ENCODE measurements at regions not wholly inside any gene's neighbourhood (a gene's known extent, or its start where the extent isn't known, plus 50 kb on each side); places are given as distances from the start of the nearest gene placed in this dataset.
"Not testable (repeated sequence)": the region's sequence is repeated elsewhere in the genome, so short reads cannot be mapped to it uniquely, and the experiment has no call there.

DNA sequence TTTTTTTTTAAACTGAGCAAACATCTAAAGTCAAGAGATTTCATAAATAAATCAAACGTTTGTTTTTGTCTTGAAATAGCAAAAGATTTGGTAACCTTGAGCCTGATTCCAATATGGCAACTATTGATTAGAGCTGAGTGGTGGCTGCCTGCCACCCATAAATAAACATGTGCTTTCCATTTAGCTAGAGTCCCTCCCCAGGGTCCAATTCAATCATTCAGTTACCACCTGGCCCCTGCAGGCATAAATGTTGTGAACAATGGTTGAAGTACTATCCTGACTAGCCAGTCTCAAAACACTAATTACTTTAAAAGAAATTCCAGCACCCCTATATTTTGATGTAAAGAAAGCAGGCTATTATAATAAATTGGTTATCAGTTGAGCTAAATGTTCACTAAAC lies 129.7 kb upstream of the GRIP1 start:
- Mint-ChIP-seq H3K4me3 (ENCODE audit: low read depth) (no peak overlapping the region), H3K4me1 (ENCODE audit: low read depth) (peaks cover 6% of the 10 kb centered on the region), H3K36me3 (ENCODE audit: insufficient read depth) (no peaks in the 10 kb centered on the region), H3K9me3 (ENCODE audit: low read depth) (no peaks in the 10 kb centered on the region), H3K27me3 (peaks cover 4% of the 10 kb centered on the region), H3K27ac (no peak overlapping the region)
- TF ChIP-seq, protein P1, sequence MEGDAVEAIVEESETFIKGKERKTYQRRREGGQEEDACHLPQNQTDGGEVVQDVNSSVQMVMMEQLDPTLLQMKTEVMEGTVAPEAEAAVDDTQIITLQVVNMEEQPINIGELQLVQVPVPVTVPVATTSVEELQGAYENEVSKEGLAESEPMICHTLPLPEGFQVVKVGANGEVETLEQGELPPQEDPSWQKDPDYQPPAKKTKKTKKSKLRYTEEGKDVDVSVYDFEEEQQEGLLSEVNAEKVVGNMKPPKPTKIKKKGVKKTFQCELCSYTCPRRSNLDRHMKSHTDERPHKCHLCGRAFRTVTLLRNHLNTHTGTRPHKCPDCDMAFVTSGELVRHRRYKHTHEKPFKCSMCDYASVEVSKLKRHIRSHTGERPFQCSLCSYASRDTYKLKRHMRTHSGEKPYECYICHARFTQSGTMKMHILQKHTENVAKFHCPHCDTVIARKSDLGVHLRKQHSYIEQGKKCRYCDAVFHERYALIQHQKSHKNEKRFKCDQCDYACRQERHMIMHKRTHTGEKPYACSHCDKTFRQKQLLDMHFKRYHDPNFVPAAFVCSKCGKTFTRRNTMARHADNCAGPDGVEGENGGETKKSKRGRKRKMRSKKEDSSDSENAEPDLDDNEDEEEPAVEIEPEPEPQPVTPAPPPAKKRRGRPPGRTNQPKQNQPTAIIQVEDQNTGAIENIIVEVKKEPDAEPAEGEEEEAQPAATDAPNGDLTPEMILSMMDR (IDR thresholded peaks at IDR 0.05; ENCODE audit: unreplicated experiment): no peak
- no peak for DNase-seq (ENCODE audit: low spot score, unreplicated experiment)

DNA sequence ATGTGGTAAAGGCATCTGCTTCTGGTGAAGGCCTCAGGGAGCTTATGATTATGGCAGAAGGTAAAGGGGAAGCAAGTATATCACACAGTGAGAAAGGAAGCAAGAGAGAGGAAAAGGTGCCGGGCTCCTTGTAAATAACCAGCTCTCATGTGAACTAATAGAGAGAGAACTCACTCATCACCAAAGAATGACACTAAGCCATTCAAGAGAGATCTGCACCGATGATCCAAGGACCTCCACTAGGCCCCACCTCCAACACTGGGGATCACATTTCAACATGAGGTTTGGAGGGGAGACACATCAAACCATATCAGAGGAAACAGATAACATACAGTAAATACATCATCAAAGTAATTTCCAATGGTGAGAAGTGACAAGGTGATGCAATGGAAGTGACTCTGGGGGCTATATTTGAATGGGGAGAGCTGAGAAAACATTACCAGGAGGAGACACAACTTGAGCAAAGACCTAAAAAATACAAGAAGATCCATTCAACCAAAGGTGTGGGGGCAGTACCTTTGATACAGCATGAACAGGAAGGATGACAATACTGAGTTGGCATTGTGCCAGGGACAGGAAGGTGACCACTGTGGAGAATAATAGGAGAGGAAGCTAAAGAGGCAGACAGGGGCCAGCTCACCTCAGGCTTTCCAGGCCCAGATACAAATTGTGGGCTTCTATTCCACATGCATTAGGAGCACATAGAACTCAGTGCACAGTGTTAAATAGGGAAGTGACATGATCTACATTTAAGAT lies 134.4 kb upstream of the GRIP1 start:
- Mint-ChIP-seq H3K36me3 (ENCODE audit: insufficient read depth) (no peaks in the 10 kb centered on the region), H3K4me3 (ENCODE audit: low read depth) (no peak overlapping the region), H3K9me3 (ENCODE audit: low read depth) (no peaks in the 10 kb centered on the region), H3K27me3 (no peaks in the 10 kb centered on the region), H3K4me1 (ENCODE audit: low read depth) (no peaks in the 10 kb centered on the region), H3K27ac (no peak overlapping the region)
- TF ChIP-seq, protein P1 (IDR thresholded peaks at IDR 0.05; ENCODE audit: unreplicated experiment): no peak
- DNase-seq (ENCODE audit: low spot score, unreplicated experiment): no peak

DNA sequence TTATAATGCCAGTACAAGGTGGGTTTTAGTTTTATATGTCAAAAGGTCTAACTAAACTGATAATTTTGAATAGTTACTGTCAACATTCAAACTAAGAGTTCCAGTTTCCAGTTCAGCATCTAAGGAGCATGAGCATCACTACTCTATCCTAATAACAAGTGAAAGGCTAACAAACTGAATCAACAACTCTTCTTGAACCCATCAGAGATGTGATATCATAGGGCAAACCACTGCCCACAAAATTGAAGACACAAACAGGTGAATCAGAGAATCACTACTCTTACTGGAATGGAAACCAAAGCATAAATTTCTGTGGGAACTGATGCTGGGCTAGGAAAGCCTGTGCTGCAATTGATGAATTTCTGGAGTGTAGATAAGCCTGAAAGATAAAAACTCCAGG lies 140.7 kb upstream of the GRIP1 start:
- Mint-ChIP-seq H3K27me3 (no peaks in the 10 kb centered on the region), H3K9me3 (ENCODE audit: low read depth) (no peaks in the 10 kb centered on the region), H3K4me3 (ENCODE audit: low read depth) (no peak overlapping the region), H3K36me3 (ENCODE audit: insufficient read depth) (no peaks in the 10 kb centered on the region), H3K27ac (no peak overlapping the region), H3K4me1 (ENCODE audit: low read depth) (peaks cover 9% of the 10 kb centered on the region)
- TF ChIP-seq, protein P1 (IDR thresholded peaks at IDR 0.05; ENCODE audit: unreplicated experiment): no peak
- no peak for DNase-seq (ENCODE audit: low spot score, unreplicated experiment)

- TF ChIP-seq, protein P1 (IDR thresholded peaks at IDR 0.05; ENCODE audit: unreplicated experiment): no peak
- Mint-ChIP-seq H3K4me1 (ENCODE audit: low read depth) (peaks cover 10% of the 10 kb centered on the region), H3K27me3 (no peaks in the 10 kb centered on the region), H3K4me3 (ENCODE audit: low read depth) (no peak overlapping the region), H3K36me3 (ENCODE audit: insufficient read depth) (no peaks in the 10 kb centered on the region), H3K9me3 (ENCODE audit: low read depth) (no peaks in the 10 kb centered on the region), H3K27ac (no peak overlapping the region)
- no peak for DNase-seq (ENCODE audit: low spot score, unreplicated experiment)
Observed at GRCh38 chr12:66822961-66823360, 144.1 kb upstream of the GRIP1 start.

- TF ChIP-seq, protein P1 (IDR thresholded peaks at IDR 0.05; ENCODE audit: unreplicated experiment): no peak
- no peak for DNase-seq (ENCODE audit: low spot score, unreplicated experiment)
- Mint-ChIP-seq H3K36me3 (ENCODE audit: insufficient read depth) (no peaks in the 10 kb centered on the region), H3K4me1 (ENCODE audit: low read depth) (peaks cover 10% of the 10 kb centered on the region), H3K27me3 (no peaks in the 10 kb centered on the region), H3K9me3 (ENCODE audit: low read depth) (no peaks in the 10 kb centered on the region), H3K27ac (no peak overlapping the region), H3K4me3 (ENCODE audit: low read depth) (no peak overlapping the region)
Observed at GRCh38 chr12:66823857-66824570, 145.1 kb upstream of the GRIP1 start.

GRCh38 chr12:66825921-66826320 lies 147.0 kb upstream of the GRIP1 start:
- not testable (repeated sequence) for H3K9me3 Mint-ChIP-seq (ENCODE audit: low read depth); H3K27me3 Mint-ChIP-seq; H3K27ac Mint-ChIP-seq; DNase-seq (ENCODE audit: low spot score, unreplicated experiment); H3K4me3 Mint-ChIP-seq (ENCODE audit: low read depth); H3K36me3 Mint-ChIP-seq (ENCODE audit: insufficient read depth)
- peaks cover 10% of the 10 kb centered on the region for H3K4me1 Mint-ChIP-seq (ENCODE audit: low read depth)
